H9 (cell line): ENCODE measurements at regions not wholly inside any gene's neighbourhood (a gene's known extent, or its start where the extent isn't known, plus 50 kb on each side); places are given as distances from the start of the nearest gene placed in this dataset.

Source experiments
- DNase-seq: peaks from one replicate; pipeline ENCODE4 v3.0.0-alpha.2; 2017
- H2AFZ ChIP-seq: one replicate; pipeline ENCODE4 v1.6.1; 2013; ENCODE audit warnings: mild to moderate bottlenecking, low read length, control low read depth, moderate library complexity
- H2AK5ac ChIP-seq: 2 replicates; pipeline ENCODE4 v1.6.1; 2013; ENCODE audit warnings: low read length, control low read depth, mixed read lengths; ENCODE audit not compliant: insufficient read length
- H2BK120ac ChIP-seq: one replicate; pipeline ENCODE4 v1.6.1; 2013; ENCODE audit warnings: low read depth, mild to moderate bottlenecking, low read length, control low read depth, inconsistent platforms; ENCODE audit not compliant: poor library complexity, severe bottlenecking
- H2BK12ac ChIP-seq: 2 replicates; pipeline ENCODE4 v1.6.1; 2013; ENCODE audit warnings: low read length, control low read depth, mixed read lengths, low read depth; ENCODE audit not compliant: insufficient read length
- H2BK15ac ChIP-seq: 2 replicates; pipeline ENCODE4 v1.6.1; 2013; ENCODE audit warnings: low read depth, low read length, control low read depth
- H2BK20ac ChIP-seq: one replicate; pipeline ENCODE4 v1.6.1; 2013; ENCODE audit warnings: low read depth, mild to moderate bottlenecking, low read length, control low read depth, inconsistent platforms; ENCODE audit not compliant: poor library complexity, severe bottlenecking
- H2BK5ac ChIP-seq: 2 replicates; pipeline ENCODE4 v1.6.1; 2013; ENCODE audit warnings: low read length, control low read depth, mixed read lengths; ENCODE audit not compliant: insufficient read length
- H3K14ac ChIP-seq: 2 replicates; pipeline ENCODE4 v1.6.1; 2013; ENCODE audit warnings: low read length, control low read depth; ENCODE audit not compliant: insufficient read depth
- H3K18ac ChIP-seq: 2 replicates; pipeline ENCODE4 v1.6.1; 2013; ENCODE audit warnings: low read depth, mild to moderate bottlenecking, mixed read lengths, low read length, control low read depth; ENCODE audit not compliant: insufficient read length
- H3K23ac ChIP-seq: 2 replicates; pipeline ENCODE4 v1.6.1; 2013; ENCODE audit warnings: low read length, control low read depth, mixed read lengths, low read depth; ENCODE audit not compliant: insufficient read length
- H3K23me2 ChIP-seq: 2 replicates; pipeline ENCODE4 v1.6.1; 2013; ENCODE audit warnings: low read depth, mild to moderate bottlenecking, mixed read lengths, low read length, control low read depth; ENCODE audit not compliant: insufficient read length, poor library complexity, severe bottlenecking
- H3K27ac ChIP-seq: 2 replicates; pipeline ENCODE4 v1.5.1; 2013; ENCODE audit warnings: low read length, control low read depth, mixed read lengths, low read depth; ENCODE audit not compliant: insufficient read length
- H3K27me3 ChIP-seq: 2 replicates; pipeline ENCODE4 v1.6.1; 2013; ENCODE audit warnings: low read length, control low read depth, inconsistent platforms; ENCODE audit not compliant: insufficient read depth
- H3K4ac ChIP-seq: 2 replicates; pipeline ENCODE4 v1.6.1; 2013; ENCODE audit warnings: low read depth, mild to moderate bottlenecking, control low read depth, inconsistent platforms, low read length, moderate library complexity
- H3K4me1 ChIP-seq: 2 replicates; pipeline ENCODE4 v1.6.1; 2013; ENCODE audit warnings: low read length, control low read depth, inconsistent platforms; ENCODE audit not compliant: insufficient read depth
- H3K4me2 ChIP-seq: 2 replicates; pipeline ENCODE4 v1.6.1; 2013; ENCODE audit warnings: low read length, control low read depth, mixed read lengths; ENCODE audit not compliant: insufficient read length, insufficient read depth
- H3K56ac ChIP-seq: 2 replicates; pipeline ENCODE4 v1.6.1; 2013; ENCODE audit warnings: low read depth, mild to moderate bottlenecking, mixed read lengths, low read length, control low read depth; ENCODE audit not compliant: insufficient read length
- H3K79me1 ChIP-seq: 2 replicates; pipeline ENCODE4 v1.6.1; 2013; ENCODE audit warnings: low read depth, mild to moderate bottlenecking, moderate library complexity, low read length, control low read depth, inconsistent platforms; ENCODE audit not compliant: insufficient read depth, poor library complexity, severe bottlenecking
- H3K79me2 ChIP-seq: 2 replicates; pipeline ENCODE4 v1.6.1; 2013; ENCODE audit warnings: low read length, control low read depth, inconsistent platforms; ENCODE audit not compliant: insufficient read depth
- H3K9ac ChIP-seq: 2 replicates; pipeline ENCODE4 v1.6.1; 2013; ENCODE audit warnings: low read length, control low read depth, mixed read lengths; ENCODE audit not compliant: insufficient read length; ENCODE audit errors: extremely low read depth
- H3K9me3 ChIP-seq: one replicate; pipeline ENCODE4 v1.6.1; 2013; ENCODE audit warnings: low read depth, low read length, inconsistent platforms; ENCODE audit not compliant: control insufficient read depth
- H3T11ph ChIP-seq: one replicate; pipeline ENCODE4 v1.6.1; 2013; ENCODE audit warnings: mild to moderate bottlenecking, low read length, control low read depth, inconsistent platforms
- H4K20me1 ChIP-seq: one replicate; pipeline ENCODE4 v1.6.1; 2013; ENCODE audit not compliant: control insufficient read depth, insufficient read length, insufficient read depth
- H4K5ac ChIP-seq: 2 replicates; pipeline ENCODE4 v1.6.1; 2013; ENCODE audit warnings: low read depth, mild to moderate bottlenecking, mixed read lengths, low read length, control low read depth; ENCODE audit not compliant: insufficient read length
- H4K8ac ChIP-seq: replicated peaks from 2 replicates; pipeline ENCODE4 v1.6.1; 2013; ENCODE audit warnings: low read length, control low read depth, mixed read lengths, low read depth; ENCODE audit not compliant: insufficient read length
- H4K91ac ChIP-seq: 2 replicates; pipeline ENCODE4 v1.6.1; 2013; ENCODE audit warnings: low read depth, mild to moderate bottlenecking, moderate library complexity, mixed read lengths, low read length, control low read depth; ENCODE audit not compliant: insufficient read length
- H3K27ac Mint-ChIP-seq, 3 experiments: 2 replicates in 2 of 3; 3 replicates in 1 of 3; pipeline ENCODE4 v1.8.0; 2020 to 2021; ENCODE audit warnings: mixed read lengths in 3 of 3, mild to moderate bottlenecking in 1 of 3, moderate library complexity in 1 of 3
- H3K27me3 Mint-ChIP-seq: 2 replicates; pipeline ENCODE4 v1.8.0; 2021; ENCODE audit warnings: low read depth, mild to moderate bottlenecking, moderate library complexity, mixed read lengths
- H3K36me3 Mint-ChIP-seq, 3 experiments: 2 replicates in 2 of 3; 3 replicates in 1 of 3; pipeline ENCODE4 v1.8.0; 2020 to 2021; ENCODE audit warnings: low read depth in 3 of 3, mixed read lengths in 3 of 3; ENCODE audit not compliant: insufficient read depth in 1 of 3
- H3K4me1 Mint-ChIP-seq, 2 experiments: 2 replicates each; pipeline ENCODE4 v1.8.0; 2020; ENCODE audit warnings: mixed read lengths in 2 of 2
- H3K4me3 Mint-ChIP-seq, 2 experiments: 2 replicates in 1 of 2; 3 replicates in 1 of 2; pipeline ENCODE4 v1.8.0; 2020 to 2021; ENCODE audit warnings: mild to moderate bottlenecking in 2 of 2, mixed read lengths in 2 of 2, moderate library complexity in 1 of 2
- H3K9me3 Mint-ChIP-seq, 2 experiments: 2 replicates in 1 of 2; 3 replicates in 1 of 2; pipeline ENCODE4 v1.8.0; 2020; ENCODE audit warnings: mild to moderate bottlenecking in 2 of 2, mixed read lengths in 2 of 2, moderate library complexity in 1 of 2
- TF ChIP-seq, protein P1 (sequence below): fragments of 200-600 bp; sonication (generic); conservative IDR thresholded peaks from 3 replicates; pipeline ENCODE4 v1.8.0; 2021; ENCODE audit warnings: antibody characterized with exemption, mild to moderate bottlenecking

DNA sequence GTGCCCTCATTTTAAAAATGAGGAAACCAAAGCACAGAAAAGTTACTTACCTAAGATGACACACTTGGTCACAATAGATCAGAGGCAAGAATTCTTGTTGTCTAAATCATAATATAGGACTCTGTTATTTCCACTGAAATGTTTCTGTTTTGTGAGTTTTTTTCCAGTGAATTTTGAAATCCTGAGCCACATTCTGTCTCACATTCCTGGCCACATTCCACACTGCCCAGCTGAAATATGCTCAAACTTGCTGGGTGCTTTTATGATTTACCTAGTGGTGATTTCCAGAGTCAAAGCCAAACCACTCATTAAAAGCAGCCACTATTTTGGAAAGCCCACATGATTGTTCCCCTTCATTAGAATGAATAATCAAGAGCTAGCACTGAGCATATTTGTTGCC is 82.3 kb upstream of the NPHP3 start:
- H3K56ac ChIP-seq = no peak overlapping the region
- H3K23ac ChIP-seq = no peak overlapping the region
- DNase-seq = no peak
- H2BK120ac ChIP-seq = no peak overlapping the region
- no peak overlapping the region for H3K27ac ChIP-seq
- Mint-ChIP-seq H3K27ac (no peak overlapping the region), H3K4me1 (no peaks in the 10 kb centered on the region), H3K4me3 (no peak overlapping the region), H3K9me3 (no peaks in the 10 kb centered on the region), H3K27me3 (no peaks in the 10 kb centered on the region; the same call in 1 of the 2 replicates), H3K36me3 (no peaks in the 10 kb centered on the region)
- H3K9ac ChIP-seq = no peak overlapping the region
- H3K79me1 ChIP-seq = no peaks in the 10 kb centered on the region
- no peaks in the 10 kb centered on the region for H3K23me2 ChIP-seq
- no peak overlapping the region for H3K4ac ChIP-seq
- H2BK20ac ChIP-seq = no peak overlapping the region
- no peak overlapping the region for H2BK15ac ChIP-seq
- no peak overlapping the region for H2AFZ ChIP-seq
- H2BK12ac ChIP-seq = no peak overlapping the region
- H4K20me1 ChIP-seq = no peaks in the 10 kb centered on the region
- H4K8ac ChIP-seq = no peak overlapping the region
- TF ChIP-seq, protein P1, sequence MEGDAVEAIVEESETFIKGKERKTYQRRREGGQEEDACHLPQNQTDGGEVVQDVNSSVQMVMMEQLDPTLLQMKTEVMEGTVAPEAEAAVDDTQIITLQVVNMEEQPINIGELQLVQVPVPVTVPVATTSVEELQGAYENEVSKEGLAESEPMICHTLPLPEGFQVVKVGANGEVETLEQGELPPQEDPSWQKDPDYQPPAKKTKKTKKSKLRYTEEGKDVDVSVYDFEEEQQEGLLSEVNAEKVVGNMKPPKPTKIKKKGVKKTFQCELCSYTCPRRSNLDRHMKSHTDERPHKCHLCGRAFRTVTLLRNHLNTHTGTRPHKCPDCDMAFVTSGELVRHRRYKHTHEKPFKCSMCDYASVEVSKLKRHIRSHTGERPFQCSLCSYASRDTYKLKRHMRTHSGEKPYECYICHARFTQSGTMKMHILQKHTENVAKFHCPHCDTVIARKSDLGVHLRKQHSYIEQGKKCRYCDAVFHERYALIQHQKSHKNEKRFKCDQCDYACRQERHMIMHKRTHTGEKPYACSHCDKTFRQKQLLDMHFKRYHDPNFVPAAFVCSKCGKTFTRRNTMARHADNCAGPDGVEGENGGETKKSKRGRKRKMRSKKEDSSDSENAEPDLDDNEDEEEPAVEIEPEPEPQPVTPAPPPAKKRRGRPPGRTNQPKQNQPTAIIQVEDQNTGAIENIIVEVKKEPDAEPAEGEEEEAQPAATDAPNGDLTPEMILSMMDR = no peak
- H3K4me1 ChIP-seq = no peaks in the 10 kb centered on the region
- no peak overlapping the region for H2BK5ac ChIP-seq
- no peak overlapping the region for H3T11ph ChIP-seq
- no peaks in the 10 kb centered on the region for H3K27me3 ChIP-seq
- no peaks in the 10 kb centered on the region for H3K79me2 ChIP-seq
- H3K18ac ChIP-seq = no peak overlapping the region
- no peaks in the 10 kb centered on the region for H3K9me3 ChIP-seq
- H4K91ac ChIP-seq = no peak overlapping the region
- H3K14ac ChIP-seq = no peak overlapping the region
- no peak overlapping the region for H4K5ac ChIP-seq
- no peak overlapping the region for H2AK5ac ChIP-seq
- H3K4me2 ChIP-seq = no peak overlapping the region
